ENCODE measurements at regions not wholly inside any gene's neighbourhood (a gene's known extent, or its start where the extent isn't known, plus 50 kb on each side); places are given as distances from the start of the nearest gene placed in this dataset.

GRCh38 chr18:38957736-38958135, 1392.1 kb upstream of the CELF4 start:
- DNase-seq: no peak

GRCh38 chr18:38956068-38956467, 1390.5 kb upstream of the CELF4 start:
- DNase-seq: no peak

DNA sequence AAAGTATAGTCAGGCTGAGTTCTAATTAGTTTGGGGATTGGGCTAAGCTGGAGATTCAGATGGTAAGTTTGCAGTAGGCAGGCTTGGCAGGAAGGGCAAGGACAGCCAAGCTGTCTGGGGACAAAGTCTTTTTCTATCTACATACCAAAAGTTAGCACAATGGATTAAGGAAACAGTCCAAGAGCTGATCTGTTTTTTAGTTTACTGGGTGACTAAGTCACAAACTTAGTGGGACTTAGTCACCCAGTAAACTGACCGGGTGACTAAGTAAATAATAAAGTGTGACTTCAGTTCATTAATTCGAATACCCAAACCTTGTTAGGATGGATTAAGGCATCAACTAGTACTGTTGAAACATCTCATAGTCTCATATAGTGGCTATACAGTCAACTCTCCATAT, 1386.0 kb upstream of the CELF4 start:
- no peak for DNase-seq

DNA sequence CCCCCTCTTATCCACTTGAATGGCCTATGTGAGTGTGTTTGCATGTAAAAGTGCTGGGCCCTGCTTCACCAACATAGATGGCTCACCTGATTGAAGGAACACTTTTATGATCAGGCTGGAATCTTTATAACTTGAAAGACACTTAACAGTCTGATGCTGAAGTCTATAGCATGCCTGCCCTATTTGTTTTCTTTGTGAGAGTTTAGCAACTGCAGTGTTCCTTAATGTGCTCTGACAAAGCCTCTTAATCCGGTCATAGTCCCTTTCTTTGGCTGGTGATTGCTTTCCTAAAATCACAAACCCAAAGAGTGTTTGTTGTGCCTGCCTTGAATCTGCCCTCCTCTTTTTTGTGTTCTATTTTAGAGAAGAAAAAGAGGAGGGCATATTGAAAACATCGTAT, 1382.8 kb upstream of the CELF4 start:
- no peak for DNase-seq

DNA sequence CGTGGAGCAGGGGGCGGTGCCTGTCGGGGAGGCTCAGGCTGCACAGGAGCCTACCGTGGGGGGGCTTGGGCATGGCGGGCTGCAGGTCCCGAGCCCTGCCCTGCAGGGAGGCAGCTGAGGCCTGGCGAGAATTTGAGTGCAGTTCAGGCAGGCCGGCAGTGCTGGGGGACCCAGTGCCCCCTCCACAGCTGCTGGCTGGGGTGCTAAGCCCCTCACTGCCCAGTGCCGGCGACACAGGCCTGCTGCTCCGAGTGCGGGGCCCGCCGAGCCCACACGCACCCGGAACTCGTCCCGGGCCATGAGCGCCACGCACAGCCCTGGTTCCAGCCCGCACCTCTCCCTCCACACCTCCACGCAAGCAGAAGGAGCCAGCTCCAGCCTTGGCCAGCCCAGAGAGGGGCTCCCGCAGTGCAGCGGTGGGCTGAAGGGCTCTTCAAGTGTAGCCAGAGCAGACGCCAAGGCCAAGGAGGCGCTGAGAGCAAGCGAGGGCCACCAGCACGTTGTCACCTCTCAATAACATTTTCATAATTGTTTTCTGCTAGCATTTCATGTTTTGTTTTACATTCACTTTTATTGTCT, 1378.9 kb upstream of the CELF4 start:
- no peak for DNase-seq

DNA sequence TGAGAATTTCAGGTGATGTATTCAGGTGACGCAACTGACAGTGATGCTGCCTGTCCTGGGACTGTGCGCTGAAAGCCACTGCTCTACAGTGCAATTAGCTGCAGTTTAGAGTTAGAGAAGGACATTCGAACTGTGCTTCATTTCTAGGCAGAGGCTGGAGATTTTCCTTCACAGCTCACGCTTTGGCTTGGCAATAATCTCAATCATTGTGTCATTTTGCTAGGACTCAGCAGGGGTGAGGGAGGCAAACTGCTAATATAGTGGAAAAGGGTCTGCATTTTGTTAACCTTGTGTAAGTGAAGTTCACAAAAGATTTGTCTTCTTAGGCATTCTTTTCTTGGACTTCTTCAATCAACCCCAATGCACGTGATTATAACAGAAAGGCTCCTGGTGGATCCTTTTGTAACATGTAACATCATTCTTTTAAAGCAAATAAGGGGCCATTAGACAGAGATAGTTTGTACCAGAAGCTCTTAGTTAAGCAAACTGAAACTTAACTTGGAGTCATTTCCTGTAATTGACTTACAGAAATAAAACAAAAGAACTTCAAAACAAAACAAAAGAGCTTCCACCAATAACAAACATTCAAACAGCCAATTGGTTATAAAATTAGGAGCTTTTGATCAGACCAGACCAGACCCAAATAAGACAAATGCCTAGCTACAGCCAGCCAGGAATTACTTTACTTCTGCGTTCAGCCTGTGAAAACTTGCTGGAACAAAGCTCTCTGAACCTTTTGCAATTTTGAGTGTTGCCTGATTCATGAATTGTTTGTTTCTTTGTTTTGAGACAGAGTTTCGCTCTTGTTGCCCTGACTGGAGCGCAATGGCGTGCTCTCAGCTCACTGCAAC, 1376.3 kb upstream of the CELF4 start:
- DNase-seq: no peak

- DNase-seq: peak; percentile 30
These were observed 1375.4 kb upstream of the CELF4 start for GRCh38 chr18:38940863-38941531.

DNA sequence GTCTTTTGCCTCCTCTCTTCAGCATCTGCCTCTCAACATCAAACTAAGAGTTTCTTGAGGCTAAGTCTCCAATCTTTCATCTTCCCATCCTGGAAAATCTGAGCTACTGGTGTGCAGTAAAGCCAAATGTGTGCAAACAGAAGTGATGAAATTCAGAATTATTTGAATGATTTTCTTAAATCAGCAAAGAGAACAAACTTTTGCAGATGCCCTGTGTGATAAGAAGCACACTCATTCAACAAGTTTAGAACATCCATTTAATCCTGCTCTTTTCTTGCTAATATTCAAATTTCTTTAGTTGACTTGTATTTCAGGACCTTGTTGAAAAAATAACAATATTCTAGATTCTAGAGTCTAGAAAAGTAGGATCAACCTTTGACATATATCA, 1374.9 kb upstream of the CELF4 start:
- DNase-seq: no peak

DNA sequence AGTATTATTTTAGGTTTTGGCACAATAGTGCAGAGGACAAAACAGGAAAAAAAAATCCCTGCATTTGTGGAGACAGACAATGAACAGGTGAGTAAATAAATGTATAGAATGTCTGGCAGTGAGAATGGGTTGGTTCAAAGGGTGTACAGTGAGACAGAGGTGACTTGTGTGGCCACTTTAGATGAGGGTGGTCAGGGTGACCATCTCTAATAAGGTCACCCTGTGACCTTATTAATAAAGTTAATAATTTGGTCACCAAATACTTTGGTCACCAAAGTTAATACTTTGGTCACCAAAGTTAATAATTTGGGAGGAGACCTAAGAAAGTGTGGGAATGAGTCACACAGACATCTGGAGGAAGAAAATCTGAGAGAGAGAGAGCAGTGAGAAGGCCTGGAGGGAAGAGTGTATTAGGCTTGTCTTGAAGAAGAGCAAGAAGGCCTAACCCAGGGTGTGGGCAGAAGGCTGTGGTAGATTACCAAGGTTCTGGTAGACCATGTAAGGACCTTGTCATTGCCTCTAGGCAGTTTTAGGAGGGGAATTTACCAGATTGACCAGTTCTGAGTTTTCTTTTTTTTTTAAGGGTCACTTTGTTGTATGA, 1368.4 kb upstream of the CELF4 start:
- no peak for DNase-seq

GRCh38 chr18:38933322-38933721, 1367.7 kb upstream of the CELF4 start:
- DNase-seq: no peak

- DNase-seq: no peak
These were observed 1367.2 kb upstream of the CELF4 start for GRCh38 chr18:38932752-38933151.

- DNase-seq: no peak
These were observed 1366.1 kb upstream of the CELF4 start for GRCh38 chr18:38931754-38932050.

GRCh38 chr18:38930881-38931753, 1365.5 kb upstream of the CELF4 start:
- DNase-seq: no peak

GRCh38 chr18:38923540-38923939, 1357.9 kb upstream of the CELF4 start:
- no peak for DNase-seq

DNA sequence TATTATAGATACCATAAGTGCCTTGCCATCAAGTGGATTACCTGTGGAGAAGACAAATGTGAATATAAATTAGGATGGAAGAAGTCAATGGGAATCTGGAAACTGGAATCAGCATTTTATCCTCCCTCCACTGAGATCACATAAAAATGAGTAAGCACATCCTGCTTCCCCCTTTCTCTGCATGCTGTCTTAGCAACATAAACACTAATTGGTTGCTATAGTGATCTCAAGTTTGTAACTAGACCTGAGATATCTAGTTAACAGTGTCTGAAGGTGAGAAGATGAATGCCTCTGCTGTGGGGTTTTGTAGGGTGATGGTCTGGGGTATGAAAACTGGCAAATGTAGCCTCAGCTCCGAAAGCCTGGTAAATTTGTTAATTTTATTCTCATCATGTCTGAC, 1357.5 kb upstream of the CELF4 start:
- DNase-seq: peak; percentile 7

GRCh38 chr18:38909972-38910371, 1344.4 kb upstream of the CELF4 start:
- no peak for DNase-seq

- DNase-seq: no peak
These were observed 1337.2 kb upstream of the CELF4 start for GRCh38 chr18:38902796-38903195.

GRCh38 chr18:38900445-38900844, 1334.8 kb upstream of the CELF4 start:
- DNase-seq: no peak

GRCh38 chr18:38900031-38900430, 1334.4 kb upstream of the CELF4 start:
- DNase-seq: no peak

GRCh38 chr18:38899252-38899651, 1333.7 kb upstream of the CELF4 start:
- no peak for DNase-seq

- DNase-seq: no peak
These were observed 1332.6 kb upstream of the CELF4 start for GRCh38 chr18:38898167-38898566.

DNA sequence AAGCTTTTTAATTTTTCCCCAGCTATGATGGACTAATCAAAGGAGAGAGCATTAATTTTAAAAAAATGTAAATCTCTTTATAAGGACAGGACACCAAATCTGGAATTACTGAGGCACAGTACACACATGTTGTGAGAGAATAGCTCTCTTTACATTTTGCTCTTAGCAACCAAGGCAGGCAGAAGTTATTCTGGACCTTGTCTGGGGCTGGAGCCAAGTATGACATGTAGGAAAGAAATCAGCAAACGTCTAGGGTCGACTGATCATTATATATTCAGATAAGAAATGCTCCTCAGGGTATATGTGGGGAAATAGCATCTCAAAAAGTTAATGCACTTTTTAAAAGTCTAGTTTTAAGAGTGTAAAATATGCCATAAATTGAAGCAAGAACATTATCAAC, 1330.0 kb upstream of the CELF4 start:
- no peak for DNase-seq

- DNase-seq: no peak
These were observed 1322.0 kb upstream of the CELF4 start for GRCh38 chr18:38887671-38888020.

Data from NCI-H2081 treated with DMSO at 0.1 percent for 48 hours (cell line).